ENCODE measurements at regions not wholly inside any gene's neighbourhood (a gene's known extent, or its start where the extent isn't known, plus 50 kb on each side); places are given as distances from the start of the nearest gene placed in this dataset.
"Not testable (repeated sequence)": the region's sequence is repeated elsewhere in the genome, so short reads cannot be mapped to it uniquely, and the experiment has no call there.

- H3K79me2 ChIP-seq (ENCODE audit: control insufficient read depth, insufficient read depth, low read length), result no peaks in the 10 kb centered on the region
- DNase-seq (ENCODE audit: extremely low read depth in 1 of 4, low spot score in 3 of 4), result no peak
- no peaks in the 10 kb centered on the region for H3K36me3 ChIP-seq (ENCODE audit: control insufficient read depth, insufficient read depth, low read length)
- ChIA-PET POLR2A (no interaction called here), CTCF (ENCODE audit: low intra/inter-chr PET ratio) (no interaction called here)
- no peak for FAIRE-seq
- 0% methylated on average over 1 of the region's 1 CpG for whole genome bisulfite sequencing (ENCODE audit: insufficient coverage, low coverage, missing lambda C conversion rate)
- BruUV-seq (replicated peaks), result no TSS peak
- in situ Hi-C loops (cut with MboI), result no loop called here
- no peaks in the 10 kb centered on the region for H3K9me3 ChIP-seq (replicated peaks; ENCODE audit: control insufficient read depth, insufficient read depth, low read depth, low read length)
- no peak overlapping the region for H3K9ac ChIP-seq (ENCODE audit: insufficient read depth in 1 of 2, low read depth in 2 of 2, low read length in 2 of 2)
- no peak overlapping the region for H3K27ac ChIP-seq (ENCODE audit: extremely low read depth, low read depth, low read length)
- H2AFZ ChIP-seq (ENCODE audit: low read depth, low read length), result no peak overlapping the region
- H3K4me2 ChIP-seq (ENCODE audit: insufficient read depth, low read length), result no peak overlapping the region
- H3K27me3 ChIP-seq (ENCODE audit: control insufficient read depth in 2 of 2, insufficient read depth in 2 of 2, low read length in 2 of 2), result no peaks in the 10 kb centered on the region
- no peaks in the 10 kb centered on the region for H4K20me1 ChIP-seq (replicated peaks; ENCODE audit: control insufficient read depth, insufficient read depth, low read length)
- H3K4me3 ChIP-seq, result no peak overlapping the region
- no peak for ATAC-seq
- no peak for TF ChIP-seq E2F4 (CRISPR knock-in tag; IDR thresholded peaks at IDR 0.05; ENCODE audit: low read depth)
- no peak for TF ChIP-seq MTA3 (IDR thresholded peaks at IDR 0.05; ENCODE audit: borderline replicate concordance)
- TF ChIP-seq HDAC1 (IDR thresholded peaks at IDR 0.05), result no peak
- TF ChIP-seq MCM3 (IDR thresholded peaks at IDR 0.05), result no peak
- no peak for TF ChIP-seq ZNF507 (tag; conservative IDR thresholded peaks at IDR 0.05)
- TF ChIP-seq KDM2B (CRISPR knock-in tag; IDR thresholded peaks at IDR 0.05), result no peak
- TF ChIP-seq ZNF384 (IDR thresholded peaks at IDR 0.05; ENCODE audit: low read depth, low read length), result no peak
- H3K9me1 ChIP-seq (ENCODE audit: control insufficient read depth, insufficient read depth, low read length), result no peaks in the 10 kb centered on the region
- intact Hi-C loops (cut with micrococcal nuclease), result no loop called here
- no peaks in the 10 kb centered on the region for H3K4me1 ChIP-seq (replicated peaks in 1 of 2; ENCODE audit: control insufficient read depth in 2 of 2, insufficient read depth in 2 of 2, low read length in 2 of 2)
These were observed 774.4 kb downstream of the SI start for GRCh38 chr3:164303894-164304293.

DNA sequence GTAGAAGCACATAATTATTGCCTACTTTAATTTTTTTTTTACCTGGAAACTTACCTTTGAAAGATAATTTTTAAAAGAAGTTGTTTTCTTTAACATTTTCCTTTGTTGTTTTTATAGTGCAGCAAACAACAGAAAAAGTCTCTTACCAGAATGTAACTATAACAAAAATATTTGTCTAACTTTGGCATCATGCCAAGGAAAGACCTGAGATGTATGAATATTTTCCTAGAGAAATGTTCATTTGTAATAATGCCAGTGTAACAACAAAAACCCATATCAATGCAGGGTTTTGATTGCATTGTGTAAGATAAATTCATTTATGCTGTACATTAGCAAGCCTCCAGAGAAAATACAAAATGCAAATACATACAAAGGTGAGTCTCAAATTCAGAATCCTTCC, 775.7 kb downstream of the SI start:
- no peak for FAIRE-seq

DNA sequence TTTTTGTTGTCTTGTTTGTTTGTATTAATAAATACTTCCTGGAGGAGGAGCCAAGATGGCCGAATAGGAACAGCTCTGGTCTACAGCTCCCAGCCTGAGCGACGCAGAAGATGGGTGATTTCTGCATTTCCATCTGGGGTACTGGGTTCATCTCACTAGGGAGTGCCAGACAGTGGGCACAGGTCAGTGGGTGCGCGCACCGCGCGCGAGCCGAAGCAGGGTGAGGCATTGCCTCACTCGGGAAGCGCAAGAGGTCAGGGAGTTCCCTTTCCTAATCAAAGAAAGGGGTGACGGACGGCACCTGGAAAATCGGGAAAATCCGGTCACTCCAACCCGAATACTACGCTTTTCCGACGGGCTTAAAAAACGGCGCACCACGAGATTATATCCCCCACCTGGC, 786.8 kb downstream of the SI start:
- H3K9me1 ChIP-seq (ENCODE audit: control insufficient read depth, insufficient read depth, low read length); H3K4me3 ChIP-seq; H3K4me1 ChIP-seq (replicated peaks in 1 of 2; ENCODE audit: control insufficient read depth in 2 of 2, insufficient read depth in 2 of 2, low read length in 2 of 2); intact Hi-C loops (cut with micrococcal nuclease); ATAC-seq; CTCF ChIA-PET (ENCODE audit: low intra/inter-chr PET ratio); H2AFZ ChIP-seq (ENCODE audit: low read depth, low read length); H3K9ac ChIP-seq (ENCODE audit: insufficient read depth in 1 of 2, low read depth in 2 of 2, low read length in 2 of 2); BruUV-seq (replicated peaks); DNase-seq (ENCODE audit: extremely low read depth in 1 of 4, low spot score in 3 of 4); H3K79me2 ChIP-seq (ENCODE audit: control insufficient read depth, insufficient read depth, low read length); FAIRE-seq; in situ Hi-C loops (cut with MboI); H3K27me3 ChIP-seq (ENCODE audit: control insufficient read depth in 2 of 2, insufficient read depth in 2 of 2, low read length in 2 of 2); H3K36me3 ChIP-seq (ENCODE audit: control insufficient read depth, insufficient read depth, low read length); H3K9me3 ChIP-seq (replicated peaks; ENCODE audit: control insufficient read depth, insufficient read depth, low read depth, low read length); H3K4me2 ChIP-seq (ENCODE audit: insufficient read depth, low read length); H3K27ac ChIP-seq (ENCODE audit: extremely low read depth, low read depth, low read length); H4K20me1 ChIP-seq (replicated peaks; ENCODE audit: control insufficient read depth, insufficient read depth, low read length); POLR2A ChIA-PET: not testable (repeated sequence)
- 8% methylated on average over 23 of the region's 23 CpGs for WGBS (ENCODE audit: insufficient coverage, low coverage, missing lambda C conversion rate)

More for the DNA sequence above, 775.7 kb downstream of the SI start:
- TF ChIP-seq NFIC (IDR thresholded peaks at IDR 0.05) (peak; percentile 86), MAFK (IDR thresholded peaks at IDR 0.05; ENCODE audit: low read length) (no peak), NFIX (CRISPR knock-in tag; IDR thresholded peaks at IDR 0.05; ENCODE audit: low read depth) (peak; percentile 84)
- no peaks in the 10 kb centered on the region for H3K4me1 ChIP-seq (replicated peaks in 1 of 2; ENCODE audit: control insufficient read depth in 2 of 2, insufficient read depth in 2 of 2, low read length in 2 of 2)
- no TSS peak for BruUV-seq (replicated peaks)
- H3K9me1 ChIP-seq (ENCODE audit: control insufficient read depth, insufficient read depth, low read length), result no peaks in the 10 kb centered on the region
- no peaks in the 10 kb centered on the region for H3K79me2 ChIP-seq (ENCODE audit: control insufficient read depth, insufficient read depth, low read length)
- ATAC-seq (no peak), DNase-seq (ENCODE audit: extremely low read depth in 1 of 4, low spot score in 3 of 4) (no peak)
- H3K4me3 ChIP-seq, result no peak overlapping the region
- intact Hi-C loops (cut with micrococcal nuclease) (no loop called here), in situ Hi-C loops (cut with MboI) (no loop called here)
- H3K9me3 ChIP-seq (replicated peaks; ENCODE audit: control insufficient read depth, insufficient read depth, low read depth, low read length), result no peaks in the 10 kb centered on the region
- no peaks in the 10 kb centered on the region for H4K20me1 ChIP-seq (replicated peaks; ENCODE audit: control insufficient read depth, insufficient read depth, low read length)
- ChIA-PET CTCF (ENCODE audit: low intra/inter-chr PET ratio) (no interaction called here), POLR2A (no interaction called here)
- H3K9ac ChIP-seq (ENCODE audit: insufficient read depth in 1 of 2, low read depth in 2 of 2, low read length in 2 of 2), result no peak overlapping the region
- H3K27ac ChIP-seq (ENCODE audit: extremely low read depth, low read depth, low read length), result no peak overlapping the region
- H3K36me3 ChIP-seq (ENCODE audit: control insufficient read depth, insufficient read depth, low read length), result no peaks in the 10 kb centered on the region
- no peaks in the 10 kb centered on the region for H3K27me3 ChIP-seq (ENCODE audit: control insufficient read depth in 2 of 2, insufficient read depth in 2 of 2, low read length in 2 of 2)
- H3K4me2 ChIP-seq (ENCODE audit: insufficient read depth, low read length), result no peak overlapping the region
- H2AFZ ChIP-seq (ENCODE audit: low read depth, low read length), result no peak overlapping the region
